ENCODE measurements at regions not wholly inside any gene's neighbourhood (a gene's known extent, or its start where the extent isn't known, plus 50 kb on each side); places are given as distances from the start of the nearest gene placed in this dataset.

DNA sequence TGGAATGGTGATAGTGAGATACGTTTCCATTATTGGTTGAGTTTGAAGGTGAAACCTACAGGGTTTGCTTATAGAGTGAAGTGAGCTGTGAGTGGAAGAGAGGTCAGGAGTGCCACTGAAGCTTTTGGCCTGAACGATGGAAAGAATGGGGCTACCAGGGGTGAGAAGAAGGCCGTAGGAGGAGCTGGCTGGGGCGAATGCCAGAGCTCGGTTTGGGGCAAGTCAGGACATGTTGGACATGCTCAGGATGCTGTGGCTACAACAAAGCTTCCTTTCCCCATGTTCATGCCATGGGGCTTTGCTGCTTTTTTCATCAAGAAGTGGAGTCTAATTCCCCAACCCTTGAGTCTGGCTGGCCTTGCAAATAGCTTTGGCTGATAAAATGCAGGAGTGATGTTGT lies 253.7 kb downstream of the GLRX3 start:
- Histone ChIP-seq H3K27me3 (ENCODE audit: insufficient read depth, low read length) (no peaks in the 10 kb centered on the region), H3K9me3 (ENCODE audit: low read depth, low read length) (no peaks in the 10 kb centered on the region), H3K4me1 (ENCODE audit: insufficient read depth, low read length) (no peaks in the 10 kb centered on the region), H3K4me3 (ENCODE audit: low read length) (no peak overlapping the region)

DNA sequence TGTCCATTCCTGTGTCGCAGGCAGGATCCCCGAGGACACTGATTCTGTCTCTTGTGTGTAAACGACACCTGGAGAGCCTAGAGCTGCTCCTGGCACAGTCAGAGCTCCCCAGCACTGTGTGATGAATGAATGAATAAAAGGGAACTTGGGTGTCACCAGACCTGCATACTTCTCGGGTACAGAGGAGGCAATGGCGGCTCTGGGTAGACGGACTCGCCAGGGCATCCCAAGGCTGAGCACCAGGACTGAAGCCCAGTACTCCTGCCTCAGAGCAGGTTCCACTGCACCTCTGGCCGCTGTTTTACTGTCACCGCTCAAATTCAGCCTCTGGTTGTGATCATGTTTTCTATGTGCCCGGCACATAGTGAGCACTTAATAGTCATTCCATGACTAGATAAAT lies 255.8 kb downstream of the GLRX3 start:
- no peaks in the 10 kb centered on the region for H3K9me3 ChIP-seq (ENCODE audit: low read depth, low read length)
- no peaks in the 10 kb centered on the region for H3K27me3 ChIP-seq (ENCODE audit: insufficient read depth, low read length)
- no peaks in the 10 kb centered on the region for H3K4me1 ChIP-seq (ENCODE audit: insufficient read depth, low read length)
- H3K4me3 ChIP-seq (ENCODE audit: low read length), result no peak overlapping the region

DNA sequence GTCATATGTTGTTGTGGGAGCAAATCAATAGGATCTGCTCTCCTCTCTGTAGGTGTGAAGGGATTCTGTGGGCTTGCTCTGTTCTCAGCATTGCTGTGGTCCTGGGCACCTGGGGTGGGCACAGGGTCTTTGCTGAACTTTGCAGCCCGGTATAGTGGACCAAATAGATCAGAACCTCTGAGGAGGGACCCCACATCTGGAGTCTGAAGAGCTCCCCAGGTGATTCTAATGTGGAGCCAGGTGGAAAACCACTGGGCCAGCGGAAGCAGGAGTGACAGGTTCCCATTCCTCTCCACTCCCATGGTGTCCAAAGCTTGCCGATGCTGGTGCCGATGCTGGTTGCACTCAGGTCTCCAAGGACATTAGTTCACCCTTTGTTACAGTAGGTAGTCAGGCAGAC lies 257.2 kb downstream of the GLRX3 start:
- H3K4me1 ChIP-seq (ENCODE audit: insufficient read depth, low read length), result no peaks in the 10 kb centered on the region
- H3K27me3 ChIP-seq (ENCODE audit: insufficient read depth, low read length), result no peaks in the 10 kb centered on the region
- no peaks in the 10 kb centered on the region for H3K9me3 ChIP-seq (ENCODE audit: low read depth, low read length)
- H3K4me3 ChIP-seq (ENCODE audit: low read length), result no peak overlapping the region

DNA sequence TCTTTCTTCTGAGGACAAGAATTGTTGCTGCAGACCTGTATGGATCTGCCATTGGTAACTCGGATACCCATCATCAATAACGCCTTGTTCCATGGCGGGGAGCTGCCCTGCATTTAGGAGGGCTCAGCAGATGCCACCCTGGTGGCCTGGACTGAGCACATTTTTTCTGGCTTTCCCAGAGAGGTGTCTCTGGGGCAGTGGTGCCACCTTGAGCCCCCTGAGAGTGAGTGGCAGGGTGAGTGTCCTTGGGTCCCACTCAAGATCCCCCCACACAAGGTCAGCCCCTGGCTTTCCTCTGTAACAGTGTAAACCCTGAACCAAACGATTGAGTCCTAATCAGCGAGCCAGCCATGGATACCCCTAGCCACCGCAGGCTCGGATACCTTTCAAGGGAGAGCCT lies 258.6 kb downstream of the GLRX3 start:
- Histone ChIP-seq H3K4me1 (ENCODE audit: insufficient read depth, low read length) (no peaks in the 10 kb centered on the region), H3K4me3 (ENCODE audit: low read length) (no peak overlapping the region), H3K27me3 (ENCODE audit: insufficient read depth, low read length) (no peaks in the 10 kb centered on the region), H3K9me3 (ENCODE audit: low read depth, low read length) (no peaks in the 10 kb centered on the region)

DNA sequence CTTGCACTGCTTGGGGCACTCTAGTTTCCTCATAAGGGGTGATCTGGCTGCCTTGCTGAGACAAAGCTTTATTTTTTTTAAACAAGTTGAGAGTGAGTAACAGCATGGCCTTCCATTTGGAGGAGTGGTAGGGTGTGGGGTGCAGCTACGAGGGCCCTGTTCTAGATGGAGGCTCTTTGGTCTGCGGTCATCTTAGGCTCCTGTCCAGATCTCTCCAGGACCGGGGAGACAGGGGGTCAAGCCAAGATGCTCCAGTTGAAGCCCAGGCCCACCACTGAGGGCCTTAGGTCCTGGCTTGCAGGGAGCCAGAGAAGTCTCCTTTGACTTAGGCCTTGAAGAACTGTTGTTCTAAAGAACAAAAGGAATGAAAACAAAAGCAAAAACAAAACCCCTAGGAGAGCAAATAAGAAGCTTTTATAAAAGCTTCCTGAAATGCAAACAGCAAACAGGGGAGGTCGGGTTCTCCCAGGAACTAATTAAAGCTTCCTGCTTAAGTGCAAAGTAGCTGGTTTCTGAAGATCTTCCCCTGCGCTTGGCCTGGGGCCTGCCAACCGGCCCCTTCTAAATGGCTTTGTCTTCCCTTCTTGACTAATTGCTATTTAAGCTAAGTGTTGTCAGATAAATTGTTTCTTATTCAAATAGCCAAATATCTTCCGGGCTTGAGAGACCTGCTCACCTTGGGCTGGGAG lies 259.2 kb downstream of the GLRX3 start:
- Histone ChIP-seq H3K4me3 (ENCODE audit: low read length) (no peak overlapping the region), H3K4me1 (ENCODE audit: insufficient read depth, low read length) (no peaks in the 10 kb centered on the region), H3K9me3 (ENCODE audit: low read depth, low read length) (no peaks in the 10 kb centered on the region), H3K27me3 (ENCODE audit: insufficient read depth, low read length) (no peaks in the 10 kb centered on the region)

DNA sequence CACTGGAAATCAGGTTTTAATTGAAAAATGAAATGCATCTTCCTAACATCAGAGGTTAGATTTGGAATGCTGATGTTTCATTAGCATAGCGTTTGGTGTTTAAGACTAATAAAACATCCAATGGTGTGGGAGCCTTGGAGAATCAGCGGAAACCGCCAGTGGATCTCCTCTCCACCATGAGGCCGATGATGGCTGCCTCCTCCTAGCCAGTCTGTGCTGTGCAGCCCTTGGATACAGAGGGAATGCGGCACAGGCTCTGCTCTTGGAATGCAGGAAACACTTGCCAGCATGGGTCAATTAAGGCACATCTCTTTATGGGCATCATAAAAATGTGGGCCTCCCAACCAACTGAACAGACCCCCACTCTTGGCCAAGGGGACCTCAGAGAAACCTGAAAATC lies 259.9 kb downstream of the GLRX3 start:
- no peak overlapping the region for H3K4me3 ChIP-seq (ENCODE audit: low read length)
- no peaks in the 10 kb centered on the region for H3K9me3 ChIP-seq (ENCODE audit: low read depth, low read length)

DNA sequence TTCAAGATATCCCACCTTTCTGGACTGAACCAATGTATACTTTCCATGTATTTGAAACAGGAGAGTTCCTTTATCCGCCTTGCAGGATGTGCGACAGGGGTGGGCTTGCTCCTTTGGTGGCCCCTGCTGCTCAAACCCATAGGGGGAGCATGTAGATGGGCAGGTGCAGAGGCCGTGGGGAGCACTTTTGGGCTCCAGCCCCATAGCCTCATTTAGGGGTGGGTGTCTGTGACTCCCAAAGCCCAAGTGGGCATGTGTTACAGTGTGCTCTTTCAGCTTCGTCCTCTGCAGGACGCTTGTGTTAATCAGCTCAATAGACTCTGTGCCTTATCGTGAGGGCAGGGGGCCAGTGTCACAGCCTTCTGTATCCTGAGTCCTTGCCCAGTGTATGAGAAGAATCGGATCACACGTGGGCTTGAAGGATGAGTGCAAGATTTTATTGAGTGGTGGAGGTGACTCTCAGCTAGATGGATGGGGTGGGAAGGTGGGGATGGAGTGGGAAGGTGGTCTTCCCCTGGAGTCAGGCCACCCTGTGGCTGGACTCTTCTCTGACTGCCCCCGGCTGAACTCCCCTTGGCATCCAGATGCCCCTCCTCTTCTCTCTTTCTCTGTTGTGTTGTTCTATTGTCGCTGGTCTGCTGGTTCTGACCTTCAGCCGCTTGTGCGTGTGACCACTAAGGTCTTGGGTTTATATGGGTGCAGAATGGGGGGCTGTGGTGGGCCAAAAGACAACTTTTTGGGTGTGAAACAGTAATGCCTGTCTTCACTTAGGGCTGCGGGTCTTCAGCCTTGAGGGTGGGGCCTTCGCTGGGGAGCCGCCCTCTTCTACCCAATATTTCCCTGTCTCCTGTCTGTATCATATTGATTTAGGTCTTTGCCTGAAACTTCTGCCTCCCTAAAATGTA lies 262.2 kb downstream of the GLRX3 start:
- Histone ChIP-seq H3K4me3 (ENCODE audit: low read length) (no peak overlapping the region), H3K27me3 (ENCODE audit: insufficient read depth, low read length) (no peaks in the 10 kb centered on the region), H3K4me1 (ENCODE audit: insufficient read depth, low read length) (no peaks in the 10 kb centered on the region), H3K9me3 (ENCODE audit: low read depth, low read length) (no peaks in the 10 kb centered on the region)

More for the DNA sequence above, 259.9 kb downstream of the GLRX3 start:
- H3K27me3 ChIP-seq (ENCODE audit: insufficient read depth, low read length), result no peaks in the 10 kb centered on the region
- no peaks in the 10 kb centered on the region for H3K4me1 ChIP-seq (ENCODE audit: insufficient read depth, low read length)

DNA sequence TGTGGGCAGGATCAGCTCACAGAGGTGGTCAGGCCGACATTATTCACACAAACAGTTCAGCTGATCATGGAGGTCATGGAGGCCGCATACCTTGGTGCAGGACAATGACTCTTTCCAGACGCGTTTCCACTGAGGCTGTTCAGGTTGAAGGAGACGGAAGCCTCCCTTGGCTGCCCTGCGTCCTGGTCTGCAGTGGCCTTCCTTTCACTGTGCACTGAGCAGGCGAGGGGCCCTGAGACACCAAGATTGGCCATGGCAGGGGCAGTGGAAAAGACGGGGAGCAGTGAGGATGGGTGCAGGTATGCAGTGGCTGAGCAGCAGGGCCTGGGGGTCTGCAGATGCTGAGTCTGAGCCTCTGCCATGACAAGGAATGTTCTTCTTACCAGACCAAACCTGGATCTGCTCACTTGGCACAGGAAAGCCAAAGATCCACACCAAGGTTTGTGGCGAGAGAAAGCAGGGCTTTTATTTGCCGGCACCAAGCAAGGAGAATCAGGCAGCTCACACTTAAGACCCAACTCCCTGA lies 263.3 kb downstream of the GLRX3 start:
- H3K9me3 ChIP-seq (ENCODE audit: low read depth, low read length), result no peaks in the 10 kb centered on the region
- H3K4me1 ChIP-seq (ENCODE audit: insufficient read depth, low read length), result no peaks in the 10 kb centered on the region
- no peak overlapping the region for H3K4me3 ChIP-seq (ENCODE audit: low read length)
- no peaks in the 10 kb centered on the region for H3K27me3 ChIP-seq (ENCODE audit: insufficient read depth, low read length)

DNA sequence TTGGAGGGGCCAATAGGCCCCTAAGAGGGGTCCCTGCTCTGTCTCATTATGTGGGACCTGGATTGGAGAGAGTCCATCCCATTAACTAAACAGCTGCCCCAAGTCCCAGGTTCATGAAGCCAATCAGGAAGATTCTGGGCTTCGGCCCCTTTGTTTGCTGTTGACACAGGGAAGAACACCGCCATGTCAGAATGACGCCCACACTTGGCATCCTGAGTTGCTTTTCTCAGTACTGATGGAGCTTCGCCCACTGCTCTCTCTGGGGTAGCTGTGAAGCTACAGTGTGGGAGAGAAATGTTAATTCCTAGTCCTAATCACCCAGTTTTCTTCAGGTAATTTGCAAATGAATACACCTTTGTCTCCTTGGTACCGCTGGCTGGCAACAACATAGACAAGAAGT lies 264.7 kb downstream of the GLRX3 start:
- Histone ChIP-seq H3K4me3 (ENCODE audit: low read length) (no peak overlapping the region), H3K4me1 (ENCODE audit: insufficient read depth, low read length) (no peaks in the 10 kb centered on the region), H3K9me3 (ENCODE audit: low read depth, low read length) (no peaks in the 10 kb centered on the region), H3K27me3 (ENCODE audit: insufficient read depth, low read length) (no peaks in the 10 kb centered on the region)

DNA sequence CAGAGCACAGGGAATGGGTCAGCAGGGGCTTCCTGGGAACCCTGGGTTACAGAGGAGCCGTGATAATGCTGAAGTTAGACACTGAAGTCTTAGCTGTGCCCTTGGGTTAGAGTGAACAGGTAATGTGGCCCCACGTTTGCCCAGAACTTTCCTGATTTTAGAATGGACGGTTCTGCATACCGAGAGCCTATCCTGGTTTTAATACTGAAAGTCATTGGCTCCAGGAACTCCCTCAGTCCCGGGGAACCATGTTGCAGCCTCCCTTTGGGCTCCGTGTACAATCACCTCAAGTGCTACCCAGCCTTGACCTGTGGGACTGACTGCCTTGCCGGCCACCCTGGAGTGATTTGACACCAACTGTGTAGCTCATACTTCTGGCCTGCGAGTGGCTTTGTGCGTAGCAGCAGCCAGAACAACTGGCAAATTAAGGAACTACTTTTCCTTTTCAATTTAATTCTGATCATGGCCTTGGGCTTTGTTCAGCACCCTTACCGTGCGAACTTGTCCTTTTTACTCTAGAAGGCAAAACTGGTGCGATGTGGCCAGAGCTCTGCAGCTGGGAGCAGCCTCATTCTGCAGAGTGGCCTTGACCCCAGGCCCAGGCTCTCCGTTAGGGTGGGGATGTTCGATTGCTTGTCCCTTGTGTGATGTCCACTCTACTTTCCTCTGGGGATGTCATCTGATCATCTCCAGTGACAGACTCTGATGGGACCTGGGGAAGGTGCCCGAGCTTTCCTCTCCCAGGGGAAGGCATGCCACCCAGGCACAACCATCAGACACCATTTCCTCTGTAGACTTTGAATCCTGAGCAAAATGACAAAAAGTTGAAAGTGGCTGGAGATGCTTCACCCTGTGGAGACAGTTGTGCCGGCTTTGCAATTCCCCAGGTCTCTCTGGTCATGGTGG lies 265.9 kb downstream of the GLRX3 start:
- no peaks in the 10 kb centered on the region for H3K27me3 ChIP-seq (ENCODE audit: insufficient read depth, low read length)
- H3K4me3 ChIP-seq (ENCODE audit: low read length), result no peak overlapping the region
- no peaks in the 10 kb centered on the region for H3K4me1 ChIP-seq (ENCODE audit: insufficient read depth, low read length)
- no peaks in the 10 kb centered on the region for H3K9me3 ChIP-seq (ENCODE audit: low read depth, low read length)

DNA sequence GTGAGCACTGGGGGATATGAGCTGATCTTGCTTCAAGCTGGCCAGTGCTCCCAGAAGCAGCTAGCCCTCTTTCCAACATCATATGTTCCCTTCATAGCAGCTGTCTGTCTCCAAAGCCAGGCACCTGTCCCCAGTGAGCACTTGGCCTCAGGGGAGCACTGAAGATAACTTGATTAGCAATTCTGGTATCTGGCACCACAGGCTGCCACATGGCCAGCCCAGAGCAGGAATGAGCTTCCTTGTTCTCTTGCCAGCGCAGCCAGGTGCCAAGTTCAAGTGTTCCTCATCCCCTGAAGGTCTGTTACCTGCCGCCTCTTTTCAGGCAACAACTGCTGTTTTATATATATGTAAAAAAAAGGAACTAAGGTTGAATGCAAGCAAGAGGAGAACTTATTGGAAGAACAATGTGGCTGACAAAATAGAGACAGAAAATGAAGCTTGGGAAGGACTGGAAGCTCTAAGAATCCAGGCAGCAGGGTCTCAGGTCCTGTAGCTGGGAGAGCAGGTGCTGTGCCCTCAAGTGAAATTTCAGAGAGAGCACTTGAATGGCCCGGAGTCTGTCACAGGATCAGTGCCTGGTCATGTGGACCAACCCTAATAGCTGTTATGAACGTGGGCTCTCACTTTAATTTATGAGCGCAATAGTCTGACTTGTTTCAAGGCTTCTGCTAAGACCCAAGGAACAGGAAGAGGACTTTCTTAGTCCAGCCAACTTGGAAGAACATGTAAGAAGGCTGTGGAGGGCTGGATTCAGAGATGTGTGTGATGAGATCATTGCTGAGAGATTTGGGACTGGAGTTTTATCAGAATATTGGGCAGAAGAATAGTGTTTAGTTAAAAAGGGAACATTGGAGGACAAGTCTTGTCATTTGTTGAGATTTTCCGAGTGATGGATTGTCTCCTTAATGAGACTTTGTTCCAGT lies 267.2 kb downstream of the GLRX3 start:
- no peaks in the 10 kb centered on the region for H3K27me3 ChIP-seq (ENCODE audit: insufficient read depth, low read length)
- no peaks in the 10 kb centered on the region for H3K9me3 ChIP-seq (ENCODE audit: low read depth, low read length)

DNA sequence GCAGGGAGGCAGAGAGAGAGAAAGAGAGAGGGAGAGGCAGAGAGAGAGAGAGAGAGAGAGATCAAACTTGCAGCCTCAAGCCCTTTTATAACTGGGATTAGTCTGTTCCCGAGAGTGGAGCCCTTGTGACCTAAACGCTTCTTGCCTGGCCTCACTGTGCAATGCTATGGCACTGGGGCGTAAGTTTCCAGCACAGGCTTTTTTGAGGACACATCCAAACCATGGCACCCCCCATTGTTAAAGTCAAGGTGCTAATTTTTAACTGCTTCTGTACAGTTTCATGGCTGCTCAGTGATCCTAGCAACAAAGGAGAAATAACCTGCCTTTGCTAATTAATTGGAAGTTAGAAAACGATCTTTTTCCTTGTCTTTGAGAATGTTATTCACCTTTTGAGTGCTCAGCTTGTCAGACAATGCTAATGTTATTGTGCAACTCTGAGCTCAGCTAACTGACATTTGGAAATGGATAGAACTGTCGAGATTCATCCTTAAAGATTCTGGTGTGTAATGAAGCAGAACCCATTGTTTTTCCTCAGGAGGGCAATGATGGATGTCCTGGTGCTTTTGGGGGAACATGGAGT lies 268.4 kb downstream of the GLRX3 start:
- no peaks in the 10 kb centered on the region for H3K9me3 ChIP-seq (ENCODE audit: low read depth, low read length)
- no peak overlapping the region for H3K4me3 ChIP-seq (ENCODE audit: low read length)
- H3K27me3 ChIP-seq (ENCODE audit: insufficient read depth, low read length), result no peaks in the 10 kb centered on the region
- no peaks in the 10 kb centered on the region for H3K4me1 ChIP-seq (ENCODE audit: insufficient read depth, low read length)

More for the DNA sequence above, 267.2 kb downstream of the GLRX3 start:
- no peaks in the 10 kb centered on the region for H3K4me1 ChIP-seq (ENCODE audit: insufficient read depth, low read length)
- H3K4me3 ChIP-seq (ENCODE audit: low read length), result no peak overlapping the region

DNA sequence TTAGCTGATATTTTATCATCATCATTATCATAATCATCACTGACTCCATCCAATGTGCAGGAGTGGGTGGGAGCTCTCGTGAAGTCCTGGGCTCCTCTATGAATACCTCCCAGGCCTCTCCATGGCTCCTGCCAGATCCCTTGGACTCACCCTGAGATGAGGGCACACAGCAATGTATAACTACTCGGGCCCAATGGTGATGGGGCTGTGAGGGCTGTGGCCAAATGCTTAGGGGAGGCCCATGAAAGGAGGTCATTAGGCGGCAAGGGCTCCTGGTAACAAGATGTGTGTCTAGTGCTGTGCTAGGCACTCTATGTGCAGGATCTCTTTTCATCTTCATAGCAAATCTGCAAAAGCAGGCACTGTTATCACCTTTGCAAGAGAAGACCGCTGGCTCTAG lies 270.9 kb downstream of the GLRX3 start:
- no peak overlapping the region for H3K4me3 ChIP-seq (ENCODE audit: low read length)
- no peaks in the 10 kb centered on the region for H3K4me1 ChIP-seq (ENCODE audit: insufficient read depth, low read length)
- H3K27me3 ChIP-seq (ENCODE audit: insufficient read depth, low read length), result no peaks in the 10 kb centered on the region
- no peaks in the 10 kb centered on the region for H3K9me3 ChIP-seq (ENCODE audit: low read depth, low read length)

DNA sequence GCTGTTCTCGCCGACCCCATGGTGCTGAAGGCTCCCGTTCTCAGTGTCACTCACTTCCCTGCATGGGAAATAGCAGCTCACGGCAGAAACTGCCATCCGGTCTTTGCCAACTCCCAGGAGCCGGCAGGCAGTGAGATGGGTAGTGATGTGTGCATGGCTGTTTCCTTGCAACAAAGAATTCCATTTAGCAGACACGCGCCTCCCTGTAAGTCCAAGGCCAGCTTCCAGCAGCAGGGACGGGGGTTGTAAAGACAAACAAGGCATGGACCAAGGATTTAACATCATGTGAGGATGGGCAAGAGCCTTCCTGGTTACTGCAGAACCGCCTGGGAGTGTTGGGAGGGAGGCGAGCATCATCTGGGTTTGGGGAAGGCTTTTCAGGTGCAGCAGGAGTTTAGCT lies 273.1 kb downstream of the GLRX3 start:
- Histone ChIP-seq H3K4me1 (ENCODE audit: insufficient read depth, low read length) (no peaks in the 10 kb centered on the region), H3K4me3 (ENCODE audit: low read length) (no peak overlapping the region), H3K9me3 (ENCODE audit: low read depth, low read length) (no peaks in the 10 kb centered on the region), H3K27me3 (ENCODE audit: insufficient read depth, low read length) (no peaks in the 10 kb centered on the region)

Data from mononuclear cell (primary cell).